ENCODE measurements at regions not wholly inside any gene's neighbourhood (a gene's known extent, or its start where the extent isn't known, plus 50 kb on each side); places are given as distances from the start of the nearest gene placed in this dataset.

DNA sequence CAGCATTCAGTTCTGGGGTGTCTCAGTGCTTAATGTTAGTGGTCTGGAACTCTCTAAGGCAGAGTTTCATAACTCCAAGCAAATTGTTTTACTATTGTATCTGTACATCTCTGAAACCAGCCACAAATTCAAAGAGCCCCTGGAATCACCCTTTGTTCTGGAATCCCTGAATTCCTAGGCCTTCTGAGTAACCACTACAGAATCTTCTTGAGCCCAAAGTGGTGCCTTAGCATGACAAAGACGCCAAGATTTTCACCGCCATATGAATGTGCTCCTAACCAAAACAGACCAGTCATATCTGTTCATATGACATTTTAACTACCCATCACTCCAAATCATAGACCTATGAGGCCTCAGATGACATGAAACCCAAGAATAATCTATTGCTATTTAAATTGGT, 668.1 kb downstream of the EPHA4 start:
- no peak for DNase-seq (ENCODE audit: low spot score)

DNA sequence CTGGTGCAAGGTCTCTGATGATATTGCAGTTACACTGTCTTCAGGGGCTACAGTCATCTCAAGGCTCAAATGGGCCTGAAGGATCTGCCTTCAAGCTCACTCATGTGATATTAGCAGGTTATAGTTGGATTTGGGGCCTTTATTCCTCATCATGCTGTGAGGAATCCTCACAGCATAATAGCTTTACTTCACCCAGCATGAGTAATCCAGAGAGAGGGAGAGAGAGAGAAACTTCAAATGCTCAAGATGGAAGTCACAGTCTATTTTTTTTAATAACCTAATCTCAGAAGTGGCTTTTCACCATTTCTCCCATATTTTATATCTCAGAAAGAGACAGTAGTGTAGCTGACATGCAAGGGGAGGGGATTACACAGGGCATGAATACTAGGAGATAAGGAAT, 658.7 kb downstream of the EPHA4 start:
- no peak for DNase-seq (ENCODE audit: low spot score)

DNA sequence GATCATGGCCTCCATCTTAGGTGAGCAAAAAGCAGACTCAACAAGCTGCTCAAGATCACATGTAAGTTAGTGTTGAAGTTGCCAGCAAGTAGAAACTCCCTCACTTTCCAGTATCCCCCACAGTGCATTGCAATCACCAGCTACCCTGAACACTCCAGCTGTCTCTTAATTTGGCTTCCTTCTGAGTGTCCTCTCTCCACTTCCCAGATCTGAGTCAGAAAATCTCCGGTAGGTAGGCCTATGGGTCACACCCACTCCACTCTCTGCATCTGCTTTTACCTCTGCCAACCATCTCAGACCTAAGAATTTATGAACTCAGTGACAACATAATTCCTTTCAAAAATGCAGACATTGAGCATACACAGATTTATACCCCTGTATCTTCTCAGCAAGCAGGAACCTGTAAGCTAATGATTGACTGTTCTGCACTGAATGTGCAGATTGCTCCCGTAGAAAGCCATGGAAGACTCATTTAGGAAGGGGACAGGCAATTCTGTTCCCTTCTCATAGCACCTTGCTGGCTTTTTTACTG, 656.9 kb downstream of the EPHA4 start:
- DNase-seq (ENCODE audit: low spot score): no peak

DNA sequence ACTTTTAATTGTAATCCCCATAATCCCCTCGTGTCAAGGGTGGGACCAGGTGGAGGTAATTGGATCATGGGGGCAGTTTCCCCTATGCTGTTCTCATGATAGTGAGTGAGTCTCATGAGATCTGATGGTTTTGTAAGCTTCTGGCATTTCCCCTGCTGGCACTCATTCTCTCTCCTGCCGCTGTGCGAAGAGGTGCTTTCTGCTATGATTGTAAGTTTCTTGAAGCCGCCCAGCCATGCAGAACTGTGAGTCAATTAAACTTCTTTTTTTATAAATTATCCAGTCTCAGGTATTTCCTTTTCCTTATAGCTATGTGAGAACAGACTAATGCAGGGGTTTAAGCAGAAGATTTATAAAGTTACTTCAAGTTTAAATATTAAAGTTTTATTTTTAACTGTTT, 655.2 kb downstream of the EPHA4 start:
- no peak for DNase-seq (ENCODE audit: low spot score)

DNA sequence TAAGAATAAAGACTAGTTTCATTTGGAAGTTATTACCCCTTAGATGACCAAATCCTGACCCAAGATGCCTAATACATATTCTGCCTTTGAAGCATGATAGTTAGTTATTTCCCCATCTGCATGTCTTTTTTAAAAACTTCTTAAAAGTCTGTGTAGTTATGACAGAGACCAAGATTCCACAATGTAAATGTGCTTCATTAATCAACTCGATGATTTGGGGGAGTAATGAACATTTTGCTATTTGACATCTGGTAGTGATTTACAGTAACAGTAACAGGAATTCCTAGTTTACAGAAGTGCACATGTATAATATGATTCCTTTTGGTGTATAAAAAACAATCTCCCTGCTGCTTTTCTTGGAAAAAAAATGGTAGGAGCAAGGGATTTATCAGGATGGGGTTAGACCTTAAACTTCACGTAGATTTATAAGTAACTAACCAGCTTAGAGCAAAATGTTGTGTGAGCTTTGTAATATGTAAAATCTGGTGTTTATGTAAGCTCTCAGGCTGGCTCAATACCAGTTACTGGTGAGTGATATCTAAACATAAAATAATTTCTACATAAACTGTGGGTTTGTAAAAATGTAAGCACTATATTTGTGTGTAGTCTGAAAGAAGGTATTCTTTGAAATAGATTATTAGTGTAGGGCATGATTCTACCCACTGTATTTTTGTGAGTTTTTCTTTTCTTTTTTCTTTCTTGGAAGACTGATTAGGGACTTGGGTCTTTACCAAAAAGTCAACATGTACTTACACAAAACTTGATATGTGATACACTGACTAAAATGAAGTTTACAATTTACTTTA, 641.6 kb downstream of the EPHA4 start:
- no peak for DNase-seq (ENCODE audit: low spot score)

DNA sequence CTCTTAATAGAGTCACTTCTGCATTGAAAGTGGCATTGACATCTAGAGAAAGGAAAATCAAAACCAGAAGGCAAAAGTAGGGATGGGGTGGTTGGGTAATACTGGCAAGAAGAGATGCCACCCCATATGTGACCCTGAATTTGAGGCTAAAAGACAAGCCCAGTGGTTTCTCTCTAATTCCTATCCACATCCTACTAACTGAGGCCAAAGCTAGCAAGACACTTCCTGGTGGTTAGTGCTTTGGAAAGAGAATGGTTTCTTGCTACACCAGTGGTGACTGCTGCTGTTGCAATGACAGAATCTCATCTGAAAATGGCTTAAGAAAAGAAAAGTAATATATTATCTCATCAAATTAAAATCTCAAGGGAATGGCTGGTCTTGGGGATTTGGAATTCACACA, 640.6 kb downstream of the EPHA4 start:
- DNase-seq (ENCODE audit: low spot score): no peak

DNA sequence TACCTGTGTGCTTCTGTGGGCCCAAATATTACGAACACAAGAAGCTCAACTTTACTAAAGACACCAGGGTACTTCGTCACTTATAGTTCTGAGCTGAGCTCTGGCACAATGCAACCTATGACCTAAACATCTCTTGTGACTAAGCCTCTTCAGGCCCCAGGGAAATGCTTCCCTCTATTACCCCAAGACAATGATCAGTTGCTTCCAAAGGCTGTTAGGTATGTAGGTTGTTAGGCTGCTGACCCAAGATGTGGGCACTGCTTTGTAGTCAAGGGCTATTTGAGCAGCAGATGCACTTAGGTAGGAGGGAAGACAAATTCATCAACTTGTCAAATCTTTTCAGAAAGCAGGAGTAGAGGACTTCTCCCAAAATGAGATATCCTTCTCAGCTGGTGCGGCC, 640.1 kb downstream of the EPHA4 start:
- DNase-seq (ENCODE audit: low spot score): no peak

DNA sequence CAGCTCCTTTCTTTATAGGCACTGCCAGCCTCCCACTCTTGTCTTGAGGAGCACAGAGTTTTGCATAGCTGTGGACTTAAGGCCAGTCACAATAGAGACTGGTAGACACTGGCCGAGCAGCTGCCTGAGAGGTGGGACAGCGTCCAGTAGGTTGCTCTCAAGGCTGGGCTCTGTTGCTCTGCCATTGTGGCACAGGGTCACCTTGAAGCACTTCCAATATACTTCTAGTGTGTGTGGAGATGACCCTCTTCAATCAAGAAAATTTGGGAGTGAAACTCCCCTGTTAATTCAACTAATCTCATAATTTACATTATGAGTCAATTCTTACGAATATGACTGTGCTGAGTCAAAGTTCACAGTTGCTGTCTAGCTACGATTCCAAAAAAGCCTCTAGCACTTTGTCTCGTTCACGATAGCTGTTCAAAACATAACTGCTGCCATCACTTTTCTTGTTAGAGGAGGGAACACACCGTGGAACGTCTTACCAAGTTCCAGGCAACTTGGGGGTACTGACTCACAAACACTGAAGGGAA, 636.2 kb downstream of the EPHA4 start:
- DNase-seq (ENCODE audit: low spot score): no peak

DNA sequence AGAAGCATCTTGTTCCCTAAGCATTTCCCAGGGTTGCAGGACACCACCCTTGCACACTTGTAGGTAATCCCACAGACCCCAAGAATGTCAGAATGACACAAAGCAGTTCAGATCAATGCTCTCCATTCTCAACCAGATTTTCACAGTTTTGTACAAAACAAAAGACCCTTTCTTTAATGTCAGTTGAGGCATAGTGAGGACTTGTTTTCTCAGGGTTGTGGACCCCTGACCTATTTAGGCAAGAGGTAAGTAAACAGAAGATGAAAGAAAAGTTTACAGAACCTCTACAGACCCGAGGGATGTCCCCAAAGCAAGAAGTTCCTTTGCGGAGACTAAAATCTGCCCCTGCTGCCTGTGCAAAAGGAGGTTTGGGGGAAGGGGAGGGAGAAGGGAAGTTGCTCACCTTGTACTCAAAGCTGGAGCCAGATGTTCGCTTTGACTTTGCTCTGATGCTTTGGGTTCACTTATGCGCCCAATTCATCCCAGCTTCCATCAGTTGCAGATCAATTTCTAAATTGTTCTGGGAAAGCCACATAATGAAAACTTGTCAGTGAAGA, 635.4 kb downstream of the EPHA4 start:
- DNase-seq (ENCODE audit: low spot score): no peak

DNA sequence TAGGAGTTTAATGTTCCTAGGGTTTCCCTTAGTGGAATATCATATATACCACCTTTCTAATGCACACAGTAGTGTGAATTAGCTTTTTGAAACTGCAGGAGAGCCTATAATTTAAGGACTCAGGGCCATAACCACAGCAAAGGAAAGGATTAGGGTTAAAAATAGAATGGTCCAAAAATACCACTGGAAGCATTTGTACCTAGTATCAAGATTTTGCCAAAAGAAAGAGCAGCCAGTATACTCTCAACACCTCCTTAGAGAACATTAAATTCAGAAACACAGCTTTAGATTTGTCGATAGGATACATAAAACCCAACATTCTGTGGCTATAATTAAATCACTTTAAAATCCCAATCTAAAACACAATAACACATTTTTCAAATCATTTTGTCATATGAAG, 634.9 kb downstream of the EPHA4 start:
- DNase-seq (ENCODE audit: low spot score): no peak

DNA sequence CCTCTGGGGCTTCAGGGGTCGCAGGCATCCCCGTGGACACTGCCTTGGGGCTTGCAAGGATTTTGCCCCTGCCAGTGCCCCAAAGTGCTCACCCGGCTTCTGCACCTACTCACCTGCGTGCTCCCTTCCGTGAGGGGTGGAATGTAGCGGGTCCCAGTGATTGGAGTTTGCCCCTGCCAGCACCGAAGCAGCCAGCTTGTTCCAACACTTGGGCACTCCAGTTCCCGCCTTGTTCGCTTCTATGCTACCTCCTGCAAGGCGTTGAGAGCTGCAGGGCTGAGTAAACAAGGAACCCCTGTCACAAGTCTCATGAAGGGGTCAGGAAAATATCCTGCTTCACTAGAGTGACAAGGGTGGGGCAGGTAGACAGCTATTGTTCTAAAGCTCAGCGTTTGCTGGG, 631.5 kb downstream of the EPHA4 start:
- no peak for DNase-seq (ENCODE audit: low spot score)

DNA sequence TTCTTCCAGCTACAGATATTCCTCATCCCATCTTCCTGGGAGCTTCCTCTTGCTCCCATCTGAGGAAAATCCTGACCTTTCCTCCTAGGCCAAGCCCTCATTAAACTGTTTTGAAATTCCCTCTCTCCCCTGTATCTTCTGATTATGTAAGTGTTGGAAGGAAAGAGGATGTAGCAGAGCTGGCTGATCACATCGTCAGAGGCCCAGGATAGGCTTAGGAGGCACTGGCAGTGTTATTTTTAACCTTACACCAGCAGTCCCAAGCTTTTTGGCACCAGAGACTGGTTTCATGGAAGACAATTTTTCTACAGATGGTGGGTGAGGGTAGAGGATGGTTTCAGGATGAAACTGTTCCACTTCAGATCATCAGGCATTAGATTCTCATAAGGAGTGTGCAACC, 630.4 kb downstream of the EPHA4 start:
- DNase-seq (ENCODE audit: low spot score): no peak

DNA sequence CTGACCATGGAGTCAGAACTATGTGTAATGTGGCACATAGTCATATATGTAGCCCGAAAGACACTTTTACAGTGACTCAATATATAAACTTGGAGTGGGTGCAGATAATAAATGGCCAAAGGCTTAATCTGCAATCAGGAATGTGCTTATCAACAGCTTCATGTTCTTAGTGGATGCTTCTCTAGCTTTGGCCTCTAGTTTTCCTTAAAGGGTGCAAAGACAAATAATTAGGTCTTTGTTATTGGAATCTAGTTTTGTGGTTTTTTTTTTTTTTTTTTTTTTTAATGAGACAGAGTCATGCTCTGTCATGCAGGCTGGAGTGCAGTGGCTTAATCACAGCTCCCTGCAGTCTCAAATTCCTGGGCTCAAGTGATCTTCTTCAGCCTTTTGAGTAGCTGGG, 625.6 kb downstream of the EPHA4 start:
- no peak for DNase-seq (ENCODE audit: low spot score)

DNA sequence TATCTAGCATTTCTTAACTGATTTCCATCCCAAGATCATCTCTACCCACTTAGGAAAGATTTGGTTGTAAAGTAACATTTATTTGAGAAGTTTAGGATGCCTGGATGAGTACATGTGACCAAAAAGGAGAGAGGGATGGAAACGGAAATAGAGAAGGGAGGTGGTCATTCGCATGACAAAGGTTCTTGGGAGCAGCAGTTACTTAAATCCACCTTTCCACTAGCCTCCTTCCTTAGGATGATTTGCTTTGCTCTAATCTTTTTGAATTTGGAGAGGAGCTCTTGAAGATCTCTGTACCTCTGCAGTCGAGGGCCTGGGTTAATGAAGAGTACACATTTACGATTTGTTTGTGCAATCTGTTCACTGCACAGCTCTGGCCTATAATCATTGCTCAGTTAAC, 623.5 kb downstream of the EPHA4 start:
- DNase-seq (ENCODE audit: low spot score): no peak

DNA sequence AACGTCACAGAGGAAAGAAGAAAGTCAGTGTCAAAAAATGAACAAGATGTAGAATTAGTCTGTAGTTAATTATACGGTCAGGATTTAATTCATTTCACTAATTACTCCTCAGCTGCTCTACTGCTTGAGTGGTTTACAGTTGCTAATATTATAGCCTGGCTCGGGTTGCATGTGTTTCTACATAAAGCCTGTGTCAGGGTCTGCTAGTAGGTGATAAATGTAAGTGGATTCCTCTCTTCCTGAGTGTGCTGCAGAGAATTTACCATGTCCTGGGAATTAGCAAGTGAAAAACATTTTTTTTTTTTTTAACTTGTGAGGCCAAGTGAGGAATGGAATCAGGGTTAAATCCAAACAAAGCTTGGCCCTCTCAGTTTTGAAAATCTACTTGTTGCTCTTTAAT, 622.6 kb downstream of the EPHA4 start:
- no peak for DNase-seq (ENCODE audit: low spot score)

DNA sequence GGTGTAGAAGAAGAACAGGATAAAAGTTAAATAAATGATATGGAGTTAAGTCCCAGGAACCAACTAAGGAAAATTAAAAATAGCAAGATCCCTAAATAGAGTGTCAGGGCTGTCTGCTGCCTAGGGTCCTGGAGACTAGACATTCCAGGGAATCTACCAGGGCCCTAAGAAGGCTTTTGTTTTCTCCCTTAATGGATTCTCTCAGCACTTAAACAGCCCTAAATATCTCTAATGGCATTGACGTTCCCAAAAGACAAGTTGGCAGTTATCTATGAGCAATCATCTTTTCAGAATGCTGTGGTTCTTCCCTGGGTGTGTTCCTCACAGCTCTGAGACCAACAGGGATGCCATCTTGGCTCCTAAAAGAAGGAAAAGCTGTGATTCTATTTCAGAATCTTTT, 616.3 kb downstream of the EPHA4 start:
- DNase-seq (ENCODE audit: low spot score): no peak

DNA sequence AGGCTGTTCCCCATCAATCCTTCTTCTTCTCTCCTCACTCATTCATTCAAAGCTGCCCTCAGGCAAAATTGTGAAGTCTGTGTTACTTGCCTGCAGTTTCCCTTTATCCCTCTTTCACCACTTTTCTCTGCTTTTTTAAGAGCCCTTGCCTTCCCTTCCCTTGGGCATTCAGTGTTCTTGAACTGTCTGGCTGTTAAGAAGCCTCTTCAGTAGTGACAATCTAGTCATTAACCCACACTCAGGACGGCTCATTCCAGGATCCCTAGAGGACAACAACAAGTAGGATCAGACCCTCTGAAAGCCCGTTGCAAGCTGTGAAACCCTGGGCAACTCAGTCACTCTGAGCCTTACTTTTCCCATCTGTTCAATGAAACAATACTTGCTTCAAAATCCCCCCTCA, 615.7 kb downstream of the EPHA4 start:
- DNase-seq (ENCODE audit: low spot score): no peak

DNA sequence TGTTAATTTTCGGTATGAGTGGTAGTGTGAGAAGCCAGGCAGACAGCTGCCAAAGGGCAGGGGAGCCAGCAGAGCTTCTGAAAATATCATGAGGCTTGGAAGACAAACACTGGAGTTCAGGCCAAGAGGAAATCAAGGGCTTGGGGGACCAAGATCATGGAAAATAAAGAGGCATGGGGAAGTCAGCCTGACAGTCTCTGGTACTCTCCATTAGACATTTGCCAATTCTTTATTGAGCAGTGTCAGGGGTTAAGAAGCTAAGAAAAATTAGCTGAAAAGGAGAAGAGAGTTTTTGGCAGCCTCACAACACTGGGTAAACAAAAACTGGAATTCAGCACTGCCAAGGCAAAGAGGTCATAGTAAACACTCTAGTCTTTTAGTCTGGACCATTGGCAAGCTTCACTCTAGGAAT, 612.7 kb downstream of the EPHA4 start:
- DNase-seq (ENCODE audit: low spot score): no peak

DNA sequence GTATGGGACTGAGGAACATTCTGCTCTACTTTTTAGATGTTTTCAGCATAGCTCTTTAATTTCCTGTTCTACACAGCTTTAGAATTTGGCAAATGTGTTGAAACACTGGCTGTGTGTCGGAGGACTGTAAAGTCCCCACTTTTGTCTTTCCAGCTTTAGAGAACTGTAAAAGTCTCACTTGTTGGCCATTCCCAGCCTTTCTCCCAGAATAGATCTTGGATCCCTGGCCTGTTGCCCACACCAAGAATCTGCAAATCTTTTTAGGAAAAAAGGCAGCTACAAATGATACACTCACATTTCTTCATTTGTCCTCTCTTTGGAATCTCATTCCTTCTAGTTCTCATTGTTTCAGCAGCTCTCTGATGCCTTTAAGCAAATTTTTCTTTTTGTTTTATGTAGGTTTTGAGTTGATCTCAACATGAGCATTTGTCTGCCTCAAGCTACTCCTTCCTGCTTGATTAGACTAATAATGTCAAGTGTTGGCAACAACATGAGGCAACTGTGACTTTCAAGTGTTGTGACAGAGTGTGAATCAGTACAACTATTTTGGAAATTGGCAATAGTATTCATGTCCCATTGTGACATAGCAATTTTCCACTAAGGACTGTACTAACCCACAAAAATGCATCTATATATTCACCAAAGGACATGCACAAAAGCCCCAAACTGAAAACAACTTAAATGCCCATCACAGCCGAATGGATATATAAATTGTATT, 610.8 kb downstream of the EPHA4 start:
- no peak for DNase-seq (ENCODE audit: low spot score)

DNA sequence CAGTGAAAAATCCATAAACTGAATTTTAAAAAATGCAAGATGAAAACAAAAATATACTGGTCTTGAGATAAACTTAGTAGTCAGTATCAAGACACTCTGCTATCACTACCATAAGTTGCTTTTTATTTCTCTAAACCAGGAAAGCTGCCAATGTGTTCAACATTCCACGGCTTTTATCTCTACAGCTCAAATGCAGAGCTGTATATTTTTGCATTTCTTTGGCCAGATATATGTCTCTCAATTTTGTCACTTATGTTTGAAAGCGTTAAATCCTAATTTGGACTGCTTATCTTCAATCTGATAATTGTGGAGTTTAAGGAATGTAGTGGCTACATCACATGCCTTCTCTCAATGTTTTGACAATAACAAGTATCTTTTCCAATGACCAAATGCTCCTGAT, 609.5 kb downstream of the EPHA4 start:
- DNase-seq (ENCODE audit: low spot score): no peak

DNA sequence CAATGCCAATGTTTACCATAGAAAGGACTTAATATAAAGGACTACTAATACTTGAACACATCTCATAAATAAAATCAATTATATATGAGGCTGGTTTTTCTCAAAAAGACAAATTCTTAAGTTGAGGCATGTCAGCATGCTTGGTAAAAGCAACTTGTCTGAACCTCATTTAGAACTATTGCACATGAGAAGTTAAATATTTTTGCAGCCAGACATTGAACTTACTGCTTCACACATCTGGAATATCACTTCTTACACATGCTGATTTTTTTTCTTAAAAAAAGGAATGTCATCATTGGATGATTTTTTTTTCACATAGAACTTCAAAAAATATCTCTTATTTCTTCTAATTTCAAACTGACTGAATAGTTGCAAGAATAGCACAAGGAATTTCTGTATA, 609.0 kb downstream of the EPHA4 start:
- no peak for DNase-seq (ENCODE audit: low spot score)

DNA sequence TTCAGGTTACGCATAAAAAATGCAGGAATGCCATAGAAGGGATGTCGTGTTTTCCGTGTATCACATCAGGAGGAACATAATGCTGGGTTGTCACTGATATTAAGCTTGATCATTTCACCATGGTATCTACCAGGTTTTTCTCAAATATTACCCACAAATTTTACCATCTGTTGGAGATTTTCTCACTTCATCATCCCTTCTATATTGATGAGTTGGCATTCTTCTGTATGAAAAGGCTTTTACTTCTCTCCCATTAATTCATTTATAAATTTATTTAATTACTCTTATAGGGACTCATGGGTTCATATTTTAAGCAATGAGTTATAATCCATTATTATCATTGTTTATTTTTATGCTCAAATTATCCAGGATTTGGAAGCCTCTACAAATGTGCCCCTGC, 608.2 kb downstream of the EPHA4 start:
- DNase-seq (ENCODE audit: low spot score): no peak

DNA sequence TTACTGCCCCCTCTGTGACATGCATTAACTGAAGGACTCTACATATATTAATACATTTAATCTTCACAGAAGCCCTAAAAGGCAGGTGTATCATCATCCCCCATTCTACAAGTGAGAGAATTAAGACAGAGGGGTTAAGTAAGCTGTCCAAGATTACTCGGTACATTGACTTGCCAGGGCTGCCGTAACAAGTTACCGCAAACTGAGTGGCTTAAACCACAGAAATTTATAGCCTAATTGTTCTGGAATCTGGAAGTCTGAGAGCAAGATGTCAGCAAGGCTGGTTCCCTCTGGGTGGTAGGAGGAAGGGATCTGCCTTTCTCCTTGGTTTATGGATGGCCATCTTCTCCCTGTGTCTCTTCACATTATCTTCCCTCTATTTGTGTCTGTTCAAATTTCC, 605.5 kb downstream of the EPHA4 start:
- DNase-seq (ENCODE audit: low spot score): no peak
